SK-N-SH treated with all-trans-retinoic acid at 6 μM for 48 hours (cell line): ENCODE measurements at regions not wholly inside any gene's neighbourhood (a gene's known extent, or its start where the extent isn't known, plus 50 kb on each side); places are given as distances from the start of the nearest gene placed in this dataset.

Experiments used
- ISL1 ChIP-seq: fragments of 250-450 bp; sonication (Bioruptor Pico); IDR thresholded peaks from 2 replicates; pipeline ENCODE4 v2.1.2; 2022; ENCODE audit warnings: mild to moderate bottlenecking, moderate library complexity
- PATZ1 ChIP-seq: fragments of 250-450 bp; sonication (Bioruptor Pico); IDR thresholded peaks from 2 replicates; pipeline ENCODE4 v1.8.0; 2020; ENCODE audit warnings: mild to moderate bottlenecking, moderate library complexity, borderline replicate concordance
- PPARA ChIP-seq: fragments of 250-450 bp; sonication (Bioruptor Pico); IDR thresholded peaks from 2 replicates; pipeline ENCODE4 v1.5.0; 2020; ENCODE audit warnings: mild to moderate bottlenecking, borderline replicate concordance
- ZNF8 ChIP-seq: fragments of 450-650 bp; formaldehyde crosslinking; IDR thresholded peaks from 2 replicates; pipeline ENCODE4 v1.5.0; 2020; ENCODE audit warnings: mild to moderate bottlenecking, moderate library complexity

DNA sequence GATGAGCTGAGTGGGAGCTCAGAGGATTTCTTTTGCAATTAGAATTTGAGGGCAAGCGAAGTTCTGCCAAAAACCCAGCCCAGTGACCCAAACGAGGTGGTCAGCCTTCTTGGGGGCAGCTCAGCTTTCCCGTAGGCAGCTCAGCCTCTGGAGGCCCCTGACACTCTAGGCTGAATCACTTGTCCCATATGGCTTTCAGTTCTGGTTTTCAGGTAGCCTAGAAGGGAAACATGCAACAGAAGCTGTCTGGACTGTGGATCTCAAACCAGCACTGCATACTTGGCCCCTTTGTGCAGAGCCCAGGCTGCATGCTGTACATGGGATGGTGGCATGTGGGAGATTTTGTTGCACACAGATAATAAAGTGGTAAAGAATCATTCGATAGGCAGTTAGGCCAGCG is 322.8 kb downstream of the ANKRD30A start:
- TF ChIP-seq PPARA (CRISPR knock-in tag) (no peak), ZNF8 (CRISPR knock-in tag) (no peak), ISL1 (CRISPR knock-in tag) (no peak), PATZ1 (CRISPR knock-in tag) (no peak)
